Right lobe of liver (tissue), 6 donors: ENCODE measurements at regions not wholly inside any gene's neighbourhood (a gene's known extent, or its start where the extent isn't known, plus 50 kb on each side); places are given as distances from the start of the nearest gene placed in this dataset.

ENCODE experiments used
- ATAC-seq, 4 donors: fragments of 200-7000 bp; cut with Tn5 transposase; one replicate each; pipeline ENCODE4 v1.9.1; 2020; ENCODE audit warnings: mild to moderate bottlenecking in 4 of 4, moderate library complexity in 4 of 4
- DNase-seq, 3 donors: peaks; one replicate each; pipeline ENCODE4 v3.0.0-alpha.2; 2020
- H3K27ac ChIP-seq, 3 donors: fragments of 200-600 bp; one replicate each; pipeline ENCODE4 v1.8.0; 2022
- H3K27me3 ChIP-seq, 2 donors: fragments of 200-600 bp; one replicate each; pipeline ENCODE4 v1.8.0; 2022
- H3K36me3 ChIP-seq, 4 donors: fragments of 200-600 bp; sonication (generic) in 1 of 4; one replicate each; pipeline versions ENCODE4 v1.5.1 to v1.8.0; 2017 to 2022; ENCODE audit warnings: control low read depth in 1 of 4
- H3K4me1 ChIP-seq, 4 donors: fragments of 200-600 bp; sonication (generic) in 1 of 4; one replicate each; pipeline versions ENCODE4 v1.5.1 to v1.8.0; 2017 to 2022; ENCODE audit warnings: control low read depth in 1 of 4
- H3K4me3 ChIP-seq, 3 donors: fragments of 200-600 bp; one replicate each; pipeline ENCODE4 v1.8.0; 2022
- H3K9me3 ChIP-seq, 4 donors: fragments of 200-600 bp; sonication (generic) in 1 of 4; one replicate each; pipeline versions ENCODE4 v1.5.1 to v1.8.0; 2017 to 2022; ENCODE audit warnings: control low read depth in 1 of 4
- CTCF ChIP-seq, 4 donors: fragments of 200-600 bp in 3 of 4; fragments of 450-650 bp in 1 of 4; IDR thresholded peaks; one replicate each; pipeline versions ENCODE4 v1.5.1 to v1.8.0; 2016 to 2022; ENCODE audit warnings: antibody characterized with exemption in 4 of 4, mild to moderate bottlenecking in 2 of 4
- POLR2A ChIP-seq: fragments of 450-650 bp; IDR thresholded peaks from one replicate; pipeline ENCODE4 v1.6.1; 2017; ENCODE audit warnings: antibody characterized with exemption, mild to moderate bottlenecking
- WGBS: methylation state at CpG from one replicate; pipeline ENCODE4 v1.1.6; 2018; ENCODE audit warnings: low coverage, low lambda C conversion rate; ENCODE audit not compliant: insufficient coverage; ENCODE audit errors: missing lambda C conversion rate; 5-methylcytosine and 5-hydroxymethylcytosine counted together
- intact Hi-C, 2 donors: fragments of 100-400 bp; cut with DNase I; formaldehyde crosslinking; loops; one replicate each; pipeline versions ENCODE4 v1.11.2 to v1.14.1; 2022
- donor health status: DM: no; HTN: yes; CAD: no.
- donor health status: DM: no; HTN: no; CAD: no.
- donor health status: DM: no; HTN: no; CAD: no.
- donor health status: DM: no; HTN: yes; CAD: no.
- donor health status: DM: no; HTN: yes; CAD: no.

- 71% methylated on average over 4 of the region's 4 CpGs for WGBS
Observed at GRCh38 chr6:66599541-66599940, 892.5 kb upstream of the EYS start.

GRCh38 chr6:66578362-66578761, 871.3 kb upstream of the EYS start:
- TF ChIP-seq POLR2A = no peak
- no peak for TF ChIP-seq CTCF (IDR thresholded peaks at IDR 0.05)
- intact Hi-C loops = no loop called here
- no peaks in the 10 kb centered on the region for H3K9me3 ChIP-seq
- ATAC-seq (no peak), DNase-seq (no peak)
- no peaks in the 10 kb centered on the region for H3K27me3 ChIP-seq
- no peak overlapping the region for H3K4me3 ChIP-seq
- no peaks in the 10 kb centered on the region for H3K4me1 ChIP-seq
- H3K27ac ChIP-seq = no peak overlapping the region
- no peaks in the 10 kb centered on the region for H3K36me3 ChIP-seq
- 49% methylated on average over 4 of the region's 4 CpGs for WGBS

More at GRCh38 chr6:66599541-66599940, 892.5 kb upstream of the EYS start:
- H3K4me3 ChIP-seq = no peak overlapping the region
- no peaks in the 10 kb centered on the region for H3K27me3 ChIP-seq
- ATAC-seq = no peak
- no peaks in the 10 kb centered on the region for H3K4me1 ChIP-seq
- intact Hi-C loops = no loop called here
- TF ChIP-seq CTCF (IDR thresholded peaks at IDR 0.05) (no peak), POLR2A (no peak)
- no peak for DNase-seq
- H3K27ac ChIP-seq = no peak overlapping the region
- H3K36me3 ChIP-seq = no peaks in the 10 kb centered on the region
- H3K9me3 ChIP-seq = no peaks in the 10 kb centered on the region

- no peak overlapping the region for H3K4me3 ChIP-seq
- WGBS = 54% methylated on average over 4 of the region's 4 CpGs
- peaks cover 0 to 6% (median 0%) of the 10 kb centered on the region in 4 donors for H3K9me3 ChIP-seq
- no peaks in the 10 kb centered on the region for H3K27me3 ChIP-seq
- no peak for DNase-seq
- no peak overlapping the region for H3K27ac ChIP-seq
- intact Hi-C loops = no loop called here
- no peaks in the 10 kb centered on the region for H3K4me1 ChIP-seq
- TF ChIP-seq POLR2A (no peak), CTCF (IDR thresholded peaks at IDR 0.05) (no peak)
- ATAC-seq = no peak
- H3K36me3 ChIP-seq = no peaks in the 10 kb centered on the region
Observed at GRCh38 chr6:66568271-66568670, 861.2 kb upstream of the EYS start.

GRCh38 chr6:66561479-66561878, 854.5 kb upstream of the EYS start:
- ATAC-seq = no peak
- H3K4me1 ChIP-seq = no peaks in the 10 kb centered on the region

More at GRCh38 chr6:66561479-66561878, 854.5 kb upstream of the EYS start:
- Histone ChIP-seq H3K36me3 (no peaks in the 10 kb centered on the region), H3K27me3 (no peaks in the 10 kb centered on the region), H3K27ac (no peak overlapping the region), H3K4me3 (no peak overlapping the region), H3K9me3 (peaks cover 0 to 6% (median 0%) of the 10 kb centered on the region in 4 donors)
- DNase-seq = no peak
- intact Hi-C loops = no loop called here
- TF ChIP-seq CTCF (IDR thresholded peaks at IDR 0.05) (no peak), POLR2A (no peak)
- WGBS = 81% methylated on average over 6 of the region's 6 CpGs
